ENCODE measurements at regions not wholly inside any gene's neighbourhood (a gene's known extent, or its start where the extent isn't known, plus 50 kb on each side); places are given as distances from the start of the nearest gene placed in this dataset.
A peak's percentile ranks its signal among the peaks of the same experiment; 100 is the strongest.

DNA sequence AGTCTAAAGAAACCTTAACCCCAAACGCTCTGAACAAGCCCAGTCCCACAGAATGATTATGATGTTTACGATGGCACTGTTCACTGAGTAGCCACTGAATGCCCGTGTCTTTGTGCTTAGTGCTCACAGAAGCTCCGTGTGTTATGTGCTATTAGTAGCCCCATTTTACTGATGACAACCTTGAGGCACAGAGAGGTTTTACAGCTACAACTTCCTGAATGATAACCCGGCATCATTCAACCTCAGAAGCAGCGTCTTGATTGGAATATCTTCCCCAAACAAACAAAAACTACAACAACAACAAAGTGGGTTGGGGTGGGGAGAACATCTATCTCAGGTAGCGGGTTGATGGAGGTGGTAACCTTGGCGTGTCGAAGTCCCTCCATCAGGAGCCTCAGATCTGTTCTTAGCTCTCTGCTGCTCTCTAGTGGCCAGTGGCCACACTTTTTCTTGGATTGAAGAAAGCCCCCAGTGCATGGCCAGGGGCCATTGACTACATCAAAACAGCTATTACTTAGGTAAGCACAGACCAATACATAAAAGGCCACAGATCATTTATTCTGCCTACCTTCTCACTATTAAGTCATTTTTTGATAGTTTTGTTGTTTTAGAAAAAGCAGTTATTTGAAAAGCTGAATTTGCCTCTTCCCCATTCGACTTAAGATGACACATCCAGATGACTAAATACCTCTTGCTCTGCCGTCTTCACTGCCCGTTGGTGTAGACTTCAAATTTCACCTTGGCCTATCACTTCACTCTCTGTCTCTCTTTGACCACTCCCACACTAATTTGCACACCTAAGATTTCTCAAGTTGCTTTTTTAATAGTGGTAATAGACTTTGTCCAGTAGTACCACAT lies 376.9 kb downstream of the GALC start:
- Histone ChIP-seq H4K20me1 (ENCODE audit: insufficient read depth) (no peaks in the 10 kb centered on the region), H3K4me2 (ENCODE audit: low read length) (no peak overlapping the region), H3K9me3 (ENCODE audit: low read length) (no peaks in the 10 kb centered on the region), H3K27ac (ENCODE audit: low read length) (no peak overlapping the region), H3K9ac (ENCODE audit: low read length) (no peak overlapping the region), H3K36me3 (ENCODE audit: insufficient read depth, low read length) (no peaks in the 10 kb centered on the region), H3F3A (ENCODE audit: insufficient read depth, low read length, poor library complexity, severe bottlenecking) (no peaks in the 10 kb centered on the region), H3K79me2 (replicated peaks; ENCODE audit: insufficient read depth, low read length) (no peaks in the 10 kb centered on the region), H2AFZ (ENCODE audit: low read depth, low read length) (no peak overlapping the region), H3K9me2 (ENCODE audit: insufficient read depth, low read length) (no peaks in the 10 kb centered on the region), H3K4me3 (ENCODE audit: low read length) (no peak overlapping the region), H3K27me3 (ENCODE audit: insufficient read depth, low read depth, low read length) (no peaks in the 10 kb centered on the region)
- TF ChIP-seq, protein P1, sequence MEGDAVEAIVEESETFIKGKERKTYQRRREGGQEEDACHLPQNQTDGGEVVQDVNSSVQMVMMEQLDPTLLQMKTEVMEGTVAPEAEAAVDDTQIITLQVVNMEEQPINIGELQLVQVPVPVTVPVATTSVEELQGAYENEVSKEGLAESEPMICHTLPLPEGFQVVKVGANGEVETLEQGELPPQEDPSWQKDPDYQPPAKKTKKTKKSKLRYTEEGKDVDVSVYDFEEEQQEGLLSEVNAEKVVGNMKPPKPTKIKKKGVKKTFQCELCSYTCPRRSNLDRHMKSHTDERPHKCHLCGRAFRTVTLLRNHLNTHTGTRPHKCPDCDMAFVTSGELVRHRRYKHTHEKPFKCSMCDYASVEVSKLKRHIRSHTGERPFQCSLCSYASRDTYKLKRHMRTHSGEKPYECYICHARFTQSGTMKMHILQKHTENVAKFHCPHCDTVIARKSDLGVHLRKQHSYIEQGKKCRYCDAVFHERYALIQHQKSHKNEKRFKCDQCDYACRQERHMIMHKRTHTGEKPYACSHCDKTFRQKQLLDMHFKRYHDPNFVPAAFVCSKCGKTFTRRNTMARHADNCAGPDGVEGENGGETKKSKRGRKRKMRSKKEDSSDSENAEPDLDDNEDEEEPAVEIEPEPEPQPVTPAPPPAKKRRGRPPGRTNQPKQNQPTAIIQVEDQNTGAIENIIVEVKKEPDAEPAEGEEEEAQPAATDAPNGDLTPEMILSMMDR (IDR thresholded peaks at IDR 0.05; ENCODE audit: poor library complexity, severe bottlenecking): peak; percentile 71
- TF ChIP-seq RAD21 (conservative IDR thresholded peaks at IDR 0.05) (peak; percentile 77), SMC3 (conservative IDR thresholded peaks at IDR 0.05; ENCODE audit: poor library complexity) (peak; percentile 72)
- TF ChIP-seq, protein P2, sequence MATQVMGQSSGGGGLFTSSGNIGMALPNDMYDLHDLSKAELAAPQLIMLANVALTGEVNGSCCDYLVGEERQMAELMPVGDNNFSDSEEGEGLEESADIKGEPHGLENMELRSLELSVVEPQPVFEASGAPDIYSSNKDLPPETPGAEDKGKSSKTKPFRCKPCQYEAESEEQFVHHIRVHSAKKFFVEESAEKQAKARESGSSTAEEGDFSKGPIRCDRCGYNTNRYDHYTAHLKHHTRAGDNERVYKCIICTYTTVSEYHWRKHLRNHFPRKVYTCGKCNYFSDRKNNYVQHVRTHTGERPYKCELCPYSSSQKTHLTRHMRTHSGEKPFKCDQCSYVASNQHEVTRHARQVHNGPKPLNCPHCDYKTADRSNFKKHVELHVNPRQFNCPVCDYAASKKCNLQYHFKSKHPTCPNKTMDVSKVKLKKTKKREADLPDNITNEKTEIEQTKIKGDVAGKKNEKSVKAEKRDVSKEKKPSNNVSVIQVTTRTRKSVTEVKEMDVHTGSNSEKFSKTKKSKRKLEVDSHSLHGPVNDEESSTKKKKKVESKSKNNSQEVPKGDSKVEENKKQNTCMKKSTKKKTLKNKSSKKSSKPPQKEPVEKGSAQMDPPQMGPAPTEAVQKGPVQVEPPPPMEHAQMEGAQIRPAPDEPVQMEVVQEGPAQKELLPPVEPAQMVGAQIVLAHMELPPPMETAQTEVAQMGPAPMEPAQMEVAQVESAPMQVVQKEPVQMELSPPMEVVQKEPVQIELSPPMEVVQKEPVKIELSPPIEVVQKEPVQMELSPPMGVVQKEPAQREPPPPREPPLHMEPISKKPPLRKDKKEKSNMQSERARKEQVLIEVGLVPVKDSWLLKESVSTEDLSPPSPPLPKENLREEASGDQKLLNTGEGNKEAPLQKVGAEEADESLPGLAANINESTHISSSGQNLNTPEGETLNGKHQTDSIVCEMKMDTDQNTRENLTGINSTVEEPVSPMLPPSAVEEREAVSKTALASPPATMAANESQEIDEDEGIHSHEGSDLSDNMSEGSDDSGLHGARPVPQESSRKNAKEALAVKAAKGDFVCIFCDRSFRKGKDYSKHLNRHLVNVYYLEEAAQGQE (IDR thresholded peaks at IDR 0.05; ENCODE audit: borderline replicate concordance): no peak

DNA sequence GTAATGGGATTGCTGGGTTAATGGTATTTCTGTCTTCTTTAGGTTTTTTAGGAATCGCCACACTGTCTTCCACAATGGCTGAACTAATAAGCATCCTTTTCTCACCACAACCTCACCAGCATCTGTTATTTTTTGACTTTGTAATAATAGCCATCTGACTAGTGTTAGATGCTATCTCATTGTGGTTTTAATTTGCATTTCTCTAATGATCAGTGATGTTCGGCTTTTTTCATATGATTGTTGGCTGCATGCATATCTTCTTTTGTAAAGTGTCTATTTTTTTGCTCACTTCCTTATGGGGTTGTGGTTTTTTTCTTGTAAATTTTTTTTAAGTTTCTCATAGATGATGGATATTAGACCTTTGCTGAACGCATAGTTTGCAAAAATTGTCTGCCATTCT lies 377.9 kb downstream of the GALC start:
- H3K27ac ChIP-seq (ENCODE audit: low read length): no peak overlapping the region
- TF ChIP-seq SMC3 (conservative IDR thresholded peaks at IDR 0.05; ENCODE audit: poor library complexity) (no peak), EZH2 (IDR thresholded peaks at IDR 0.05; ENCODE audit: borderline replicate concordance, insufficient read depth, low read length, poor library complexity, severe bottlenecking) (no peak), MXI1 (conservative IDR thresholded peaks at IDR 0.05; ENCODE audit: poor library complexity, severe bottlenecking) (no peak), TAF1 (IDR thresholded peaks at IDR 0.05; ENCODE audit: low read depth) (no peak), RAD21 (conservative IDR thresholded peaks at IDR 0.05) (no peak), EP300 (conservative IDR thresholded peaks at IDR 0.05; ENCODE audit: poor library complexity, severe bottlenecking) (no peak), POLR2AphosphoS5 (IDR thresholded peaks at IDR 0.05) (no peak)
- TF ChIP-seq, protein P1 (IDR thresholded peaks at IDR 0.05; ENCODE audit: poor library complexity, severe bottlenecking): no peak
- TF ChIP-seq, protein P2 (IDR thresholded peaks at IDR 0.05; ENCODE audit: borderline replicate concordance): no peak

More for the DNA sequence above, 377.9 kb downstream of the GALC start:
- no peaks in the 10 kb centered on the region for H3K27me3 ChIP-seq (ENCODE audit: insufficient read depth, low read depth, low read length)
- no peaks in the 10 kb centered on the region for H3K9me3 ChIP-seq (ENCODE audit: low read length)
- no peaks in the 10 kb centered on the region for H3K36me3 ChIP-seq (ENCODE audit: insufficient read depth, low read length)
- H3K79me2 ChIP-seq (replicated peaks; ENCODE audit: insufficient read depth, low read length): no peaks in the 10 kb centered on the region
- no peaks in the 10 kb centered on the region for H3F3A ChIP-seq (ENCODE audit: insufficient read depth, low read length, poor library complexity, severe bottlenecking)
- H2AFZ ChIP-seq (ENCODE audit: low read depth, low read length): no peak overlapping the region
- no peak overlapping the region for H3K9ac ChIP-seq (ENCODE audit: low read length)
- no peak overlapping the region for H3K4me2 ChIP-seq (ENCODE audit: low read length)
- H4K20me1 ChIP-seq (ENCODE audit: insufficient read depth): no peaks in the 10 kb centered on the region
- no peak overlapping the region for H3K4me3 ChIP-seq (ENCODE audit: low read length)
- no peaks in the 10 kb centered on the region for H3K9me2 ChIP-seq (ENCODE audit: insufficient read depth, low read length)
